Esophagus muscularis mucosa (tissue), 4 donors: ENCODE measurements at regions not wholly inside any gene's neighbourhood (a gene's known extent, or its start where the extent isn't known, plus 50 kb on each side); places are given as distances from the start of the nearest gene placed in this dataset.

Source experiments
- DNase-seq: peaks from one replicate; pipeline ENCODE4 v3.0.0-alpha.2; 2017; ENCODE audit errors: extremely low spot score
- H3K27ac ChIP-seq, 4 donors: fragments of 200-600 bp; sonication (generic); replicated peaks in 1 of 4; 1 replicate in 3 of 4; 2 replicates in 1 of 4; pipeline ENCODE4 v1.5.1; 2016 to 2019; ENCODE audit warnings: mild to moderate bottlenecking in 1 of 4
- H3K27me3 ChIP-seq, 4 donors: fragments of 200-600 bp; sonication (generic); one replicate each; pipeline versions ENCODE4 v1.5.1 to v1.6.0; 2016 to 2019
- H3K36me3 ChIP-seq, 4 donors: fragments of 200-600 bp; sonication (generic); one replicate each; pipeline ENCODE4 v1.5.1; 2016 to 2019
- H3K4me1 ChIP-seq, 4 donors: fragments of 200-600 bp; sonication (generic); one replicate each; pipeline ENCODE4 v1.5.1; 2016 to 2019
- H3K4me3 ChIP-seq, 4 donors: fragments of 200-600 bp; sonication (generic); 1 replicate in 2 of 4; 2 replicates in 2 of 4; pipeline ENCODE4 v1.5.1; 2016 to 2019; ENCODE audit warnings: mild to moderate bottlenecking in 4 of 4, moderate library complexity in 1 of 4
- H3K9me3 ChIP-seq, 4 donors: fragments of 200-600 bp; sonication (generic); 1 replicate in 3 of 4; 2 replicates in 1 of 4; pipeline ENCODE4 v1.5.1; 2016 to 2019
- EP300 ChIP-seq: sonication (generic); formaldehyde crosslinking; IDR thresholded peaks from one replicate; pipeline ENCODE4 v1.6.1; 2017; ENCODE audit warnings: antibody characterized with exemption
- POLR2A ChIP-seq: fragments of 450-650 bp; IDR thresholded peaks from one replicate; pipeline ENCODE4 v1.6.1; 2017; ENCODE audit warnings: antibody characterized with exemption, moderate library complexity, mild to moderate bottlenecking, low read depth
- POLR2AphosphoS5 ChIP-seq, 2 donors: sonication (generic); formaldehyde crosslinking; IDR thresholded peaks; one replicate each; pipeline ENCODE4 v1.6.1; 2017; ENCODE audit warnings: antibody characterized with exemption in 2 of 2
- WGBS: methylation state at CpG from one replicate; pipeline ENCODE4 v1.1.5; 2018; 5-methylcytosine and 5-hydroxymethylcytosine counted together
- intact Hi-C: fragments of 100-400 bp; cut with DNase I; formaldehyde crosslinking; loops from one replicate; pipeline ENCODE4 v1.15.1; 2023
- TF ChIP-seq, protein P1 (sequence below), 3 experiments: fragments of 200-600 bp in 2 of 3; fragments of 450-650 bp in 1 of 3; sonication (generic) in 2 of 3; IDR thresholded peaks; one replicate each; pipeline ENCODE4 v1.5.1; 2017 to 2019; ENCODE audit warnings: antibody characterized with exemption in 3 of 3, mild to moderate bottlenecking in 2 of 3, moderate library complexity in 1 of 3

GRCh38 chr14:83282706-83283105 lies 1749.1 kb upstream of the SEL1L start:
- no peaks in the 10 kb centered on the region for H3K27me3 ChIP-seq
- intact Hi-C loops: no loop called here
- no peaks in the 10 kb centered on the region for H3K36me3 ChIP-seq
- no peaks in the 10 kb centered on the region for H3K9me3 ChIP-seq
- no peak overlapping the region for H3K27ac ChIP-seq
- no peak for DNase-seq
- H3K4me3 ChIP-seq: no peak overlapping the region
- TF ChIP-seq POLR2AphosphoS5 (IDR thresholded peaks at IDR 0.05): no peak
- TF ChIP-seq, protein P1, sequence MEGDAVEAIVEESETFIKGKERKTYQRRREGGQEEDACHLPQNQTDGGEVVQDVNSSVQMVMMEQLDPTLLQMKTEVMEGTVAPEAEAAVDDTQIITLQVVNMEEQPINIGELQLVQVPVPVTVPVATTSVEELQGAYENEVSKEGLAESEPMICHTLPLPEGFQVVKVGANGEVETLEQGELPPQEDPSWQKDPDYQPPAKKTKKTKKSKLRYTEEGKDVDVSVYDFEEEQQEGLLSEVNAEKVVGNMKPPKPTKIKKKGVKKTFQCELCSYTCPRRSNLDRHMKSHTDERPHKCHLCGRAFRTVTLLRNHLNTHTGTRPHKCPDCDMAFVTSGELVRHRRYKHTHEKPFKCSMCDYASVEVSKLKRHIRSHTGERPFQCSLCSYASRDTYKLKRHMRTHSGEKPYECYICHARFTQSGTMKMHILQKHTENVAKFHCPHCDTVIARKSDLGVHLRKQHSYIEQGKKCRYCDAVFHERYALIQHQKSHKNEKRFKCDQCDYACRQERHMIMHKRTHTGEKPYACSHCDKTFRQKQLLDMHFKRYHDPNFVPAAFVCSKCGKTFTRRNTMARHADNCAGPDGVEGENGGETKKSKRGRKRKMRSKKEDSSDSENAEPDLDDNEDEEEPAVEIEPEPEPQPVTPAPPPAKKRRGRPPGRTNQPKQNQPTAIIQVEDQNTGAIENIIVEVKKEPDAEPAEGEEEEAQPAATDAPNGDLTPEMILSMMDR (IDR thresholded peaks at IDR 0.05): no peak
- TF ChIP-seq POLR2A: no peak
- TF ChIP-seq EP300: no peak
- H3K4me1 ChIP-seq: no peaks in the 10 kb centered on the region

- intact Hi-C loops: no loop called here
- no peak for TF ChIP-seq POLR2A
- no peak for TF ChIP-seq POLR2AphosphoS5 (IDR thresholded peaks at IDR 0.05)
- TF ChIP-seq, protein P1 (IDR thresholded peaks at IDR 0.05): no peak
- no peak for TF ChIP-seq EP300
- Histone ChIP-seq H3K4me3 (no peak overlapping the region), H3K27me3 (no peaks in the 10 kb centered on the region), H3K4me1 (no peaks in the 10 kb centered on the region), H3K9me3 (no peaks in the 10 kb centered on the region), H3K27ac (no peak overlapping the region), H3K36me3 (no peaks in the 10 kb centered on the region)
- WGBS: 91% methylated on average over 2 of the region's 2 CpGs
- no peak for DNase-seq
Measured at GRCh38 chr14:83287300-83287699, 1753.6 kb upstream of the SEL1L start.

GRCh38 chr14:83289390-83289789 lies 1755.7 kb upstream of the SEL1L start:
- Histone ChIP-seq H3K4me3 (no peak overlapping the region), H3K9me3 (no peaks in the 10 kb centered on the region), H3K27me3 (no peaks in the 10 kb centered on the region), H3K36me3 (no peaks in the 10 kb centered on the region), H3K27ac (no peak overlapping the region), H3K4me1 (no peaks in the 10 kb centered on the region)
- no peak for DNase-seq
- intact Hi-C loops: no loop called here
- no peak for TF ChIP-seq EP300
- WGBS: 73% methylated on average over 4 of the region's 4 CpGs

DNA sequence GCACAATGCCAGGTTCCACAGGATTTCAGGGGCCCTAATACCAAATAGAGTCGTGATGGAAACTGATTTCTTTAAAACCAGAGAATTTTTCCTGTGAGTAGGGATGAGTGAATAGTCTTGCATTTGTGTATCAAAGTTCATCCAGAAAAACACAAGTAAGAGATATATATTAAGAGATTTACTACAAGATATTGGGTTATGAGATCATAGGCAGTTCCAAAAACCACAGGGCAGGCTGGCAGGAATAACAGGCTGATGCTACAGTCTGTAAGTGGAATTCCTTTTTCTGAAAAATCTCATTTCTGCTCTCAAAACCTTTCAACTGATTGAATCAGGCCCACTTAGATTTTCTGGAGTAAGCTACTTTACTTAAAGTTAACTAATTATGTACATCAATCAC lies 1756.2 kb upstream of the SEL1L start:
- 79% methylated on average over 1 of the region's 1 CpG for WGBS
- no peak for DNase-seq
- TF ChIP-seq POLR2AphosphoS5 (IDR thresholded peaks at IDR 0.05) (no peak), POLR2A (no peak), EP300 (no peak)
- TF ChIP-seq, protein P1 (IDR thresholded peaks at IDR 0.05): no peak
- H3K4me1 ChIP-seq: no peaks in the 10 kb centered on the region
- no peaks in the 10 kb centered on the region for H3K36me3 ChIP-seq
- H3K27ac ChIP-seq: no peak overlapping the region
- no peaks in the 10 kb centered on the region for H3K9me3 ChIP-seq
- intact Hi-C loops: no loop called here
- H3K4me3 ChIP-seq: no peak overlapping the region
- H3K27me3 ChIP-seq: no peaks in the 10 kb centered on the region

DNA sequence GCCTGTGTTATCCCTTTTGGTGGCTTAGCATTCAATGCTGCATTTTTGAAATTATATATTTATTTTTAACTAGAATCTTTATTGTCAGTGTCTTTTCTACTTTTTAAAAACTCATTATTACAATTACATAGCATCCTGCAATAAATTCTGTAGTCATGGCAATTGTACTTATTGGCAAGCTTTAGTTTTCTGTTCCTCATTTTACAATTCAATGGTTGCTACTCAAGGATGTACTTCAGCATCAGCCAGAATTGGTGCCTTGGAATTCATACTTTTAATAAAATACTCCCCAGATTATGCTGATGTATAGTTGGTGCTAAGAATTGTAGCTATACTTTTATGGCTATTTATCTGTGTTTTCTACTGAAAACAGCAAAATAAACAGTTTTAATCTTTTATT lies 1756.8 kb upstream of the SEL1L start:
- Histone ChIP-seq H3K27me3 (no peaks in the 10 kb centered on the region), H3K27ac (no peak overlapping the region), H3K36me3 (no peaks in the 10 kb centered on the region), H3K4me3 (no peak overlapping the region), H3K9me3 (no peaks in the 10 kb centered on the region), H3K4me1 (no peaks in the 10 kb centered on the region)
- DNase-seq: no peak
- intact Hi-C loops: no loop called here
- TF ChIP-seq, protein P1 (IDR thresholded peaks at IDR 0.05): no peak
- TF ChIP-seq POLR2AphosphoS5 (IDR thresholded peaks at IDR 0.05): no peak
- no peak for TF ChIP-seq POLR2A
- no peak for TF ChIP-seq EP300
